Lung microvascular endothelial cell (primary cell): ENCODE measurements at regions not wholly inside any gene's neighbourhood (a gene's known extent, or its start where the extent isn't known, plus 50 kb on each side); places are given as distances from the start of the nearest gene placed in this dataset.
"Not testable (repeated sequence)": the region's sequence is repeated elsewhere in the genome, so short reads cannot be mapped to it uniquely, and the experiment has no call there.

ENCODE experiments used
- DNase-seq, 2 donors: peaks; one replicate each; pipeline versions ENCODE4 v3.0.0 to v3.0.0-alpha.2; 2010; ENCODE audit warnings: low read depth in 2 of 2

GRCh38 chr2:95654897-95655296, 63.1 kb downstream of the TRIM43 start:
- not testable (repeated sequence) for DNase-seq

- DNase-seq, result not testable (repeated sequence)
Measured at GRCh38 chr2:95656553-95656952, 64.8 kb downstream of the TRIM43 start.

DNA sequence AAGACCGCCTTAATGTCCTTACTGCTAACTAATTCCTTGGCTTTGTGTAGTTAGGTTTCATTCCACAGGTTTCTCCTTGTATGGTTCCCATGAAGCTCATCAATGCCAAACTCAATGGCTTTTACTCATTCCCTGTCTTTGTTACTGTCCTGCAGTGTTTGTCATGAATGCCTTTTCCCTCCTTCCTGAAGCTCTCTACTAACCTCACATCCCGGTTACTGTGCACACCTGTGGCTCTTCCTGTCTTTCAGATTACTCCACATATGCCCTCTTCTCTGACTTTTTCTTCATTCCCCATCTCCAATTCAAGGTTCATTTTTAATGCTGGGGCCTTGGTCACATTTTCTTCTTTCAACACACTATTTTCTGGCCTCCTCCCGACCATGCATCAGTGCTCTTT, 66.1 kb downstream of the TRIM43 start:
- DNase-seq, result not testable (repeated sequence)

GRCh38 chr2:95660766-95661562, 69.2 kb downstream of the TRIM43 start:
- DNase-seq, result not testable (repeated sequence)

DNA sequence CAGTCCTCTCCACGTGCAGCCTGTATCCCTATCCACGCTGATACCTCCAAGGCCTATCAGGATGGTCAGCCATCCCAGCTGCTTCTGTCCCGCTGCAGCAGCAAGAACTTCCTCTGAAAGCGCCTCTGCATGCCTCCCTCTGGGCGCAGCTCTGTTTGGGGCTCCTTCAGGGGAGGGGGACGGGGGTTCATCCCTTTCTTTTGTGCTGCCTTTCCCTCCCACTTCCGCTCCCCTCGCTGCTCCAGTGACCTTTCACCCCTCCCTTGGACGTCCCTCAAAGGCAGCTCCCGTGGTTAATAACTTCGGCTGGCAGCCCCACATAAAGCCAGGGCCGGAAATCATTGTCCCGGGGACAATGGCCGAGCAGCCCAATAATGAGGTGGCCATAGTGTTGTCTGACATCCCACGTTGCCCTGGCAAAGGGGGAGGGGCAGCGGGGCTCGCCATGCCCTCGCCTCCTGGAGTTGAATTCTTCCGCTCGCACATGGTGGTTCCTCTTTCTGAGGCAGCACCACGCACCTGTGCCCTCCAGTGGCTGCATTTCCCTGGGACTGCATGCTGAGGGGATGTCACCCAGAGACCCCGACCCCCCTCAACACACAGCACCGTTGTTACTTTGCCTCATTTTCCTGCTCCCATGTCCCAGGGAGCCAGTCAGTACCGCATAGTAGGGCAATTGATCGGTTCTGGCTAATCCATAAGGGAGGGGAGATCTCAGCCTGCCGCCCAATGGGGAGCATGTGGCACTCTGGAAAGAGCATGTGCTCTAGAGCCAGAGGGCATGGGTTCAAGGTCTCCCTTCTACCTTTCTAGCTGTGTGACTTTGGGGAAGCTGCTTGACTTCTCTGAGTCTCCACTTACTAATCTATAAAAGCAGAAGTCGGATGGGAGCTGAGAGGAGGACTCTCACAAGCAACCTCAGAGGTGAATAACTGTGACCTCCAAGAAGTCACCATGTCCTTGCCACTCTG, 72.0 kb downstream of the TRIM43 start:
- not testable (repeated sequence) for DNase-seq

DNA sequence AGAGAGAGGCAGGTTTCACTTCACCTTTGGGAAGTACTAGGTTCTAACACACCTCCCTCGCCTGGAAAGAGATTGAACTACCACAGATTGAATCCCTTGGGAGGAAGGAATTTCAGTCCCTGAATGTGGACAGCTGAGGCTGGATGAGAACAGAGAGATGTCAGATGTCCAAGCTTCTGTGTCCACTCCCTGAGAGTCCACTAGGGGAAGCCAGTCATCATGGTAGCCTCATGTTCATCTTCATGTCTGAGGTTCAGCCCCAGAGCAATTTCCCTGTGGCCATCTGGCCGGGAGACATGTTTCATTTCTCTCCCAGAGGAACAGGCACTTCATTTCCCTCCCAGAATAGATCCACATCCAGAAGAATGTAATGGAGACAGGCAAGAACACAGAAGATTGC, 74.8 kb downstream of the TRIM43 start:
- not testable (repeated sequence) for DNase-seq

DNA sequence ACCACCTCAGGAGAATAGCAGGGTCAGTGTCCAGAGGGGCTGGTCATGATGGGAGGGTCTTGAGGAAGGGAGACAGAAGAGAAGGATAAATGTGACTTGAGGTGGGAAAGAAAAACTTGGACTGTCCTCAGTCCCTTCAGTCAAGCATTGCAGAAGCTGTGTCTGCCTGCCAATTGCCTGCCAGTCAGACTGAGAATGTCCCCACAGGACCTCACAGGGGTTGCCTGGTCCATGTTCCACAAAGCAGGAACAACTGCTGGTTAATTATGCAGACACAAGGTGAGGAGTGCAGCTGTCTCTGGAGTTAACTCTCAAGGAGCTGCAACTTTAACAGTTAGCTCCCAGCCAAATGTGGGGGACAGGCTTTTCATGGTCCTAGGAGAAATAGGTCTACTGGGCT, 75.7 kb downstream of the TRIM43 start:
- DNase-seq, result no peak

DNA sequence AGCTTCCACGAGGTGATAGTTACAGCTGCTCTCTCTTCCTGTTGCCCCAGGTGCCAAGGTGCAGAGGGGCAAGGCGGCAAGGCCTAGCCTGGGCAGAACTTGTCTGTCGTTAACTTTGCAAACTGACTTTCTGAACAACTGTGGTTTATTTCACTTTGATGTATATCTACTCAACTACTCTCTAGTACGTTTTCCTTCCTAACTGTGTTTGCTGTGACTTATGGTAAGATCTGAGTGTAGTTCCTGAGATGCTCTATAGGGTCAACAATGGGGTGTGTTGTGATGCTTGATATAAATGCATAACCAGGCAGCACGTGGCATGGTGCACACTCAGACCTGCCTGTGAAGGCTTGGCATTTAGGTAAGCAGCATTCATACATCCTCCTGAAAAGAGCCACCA, 77.1 kb downstream of the TRIM43 start:
- DNase-seq, result not testable (repeated sequence)

GRCh38 chr2:95669441-95669991, 77.7 kb downstream of the TRIM43 start:
- DNase-seq, result no peak

DNA sequence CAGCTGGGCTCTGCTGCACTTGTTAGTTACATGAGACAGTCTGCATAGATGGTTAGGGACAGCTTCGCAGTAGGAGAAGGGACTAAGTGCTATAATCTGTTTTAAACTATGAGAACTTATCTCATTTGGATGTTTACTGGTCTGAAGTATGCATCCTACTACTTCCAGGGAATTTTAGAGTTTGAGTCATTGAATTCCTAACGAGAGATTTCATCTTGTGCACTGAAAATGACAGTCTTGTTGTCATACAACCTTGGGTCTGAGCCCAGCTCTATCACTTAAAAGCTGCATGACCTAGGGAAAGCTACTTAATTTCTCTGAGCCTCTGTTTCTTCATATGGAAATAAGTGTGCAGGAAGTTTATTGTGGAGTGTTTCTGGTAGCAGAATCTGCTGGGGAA, 78.4 kb downstream of the TRIM43 start:
- DNase-seq, result no peak

DNA sequence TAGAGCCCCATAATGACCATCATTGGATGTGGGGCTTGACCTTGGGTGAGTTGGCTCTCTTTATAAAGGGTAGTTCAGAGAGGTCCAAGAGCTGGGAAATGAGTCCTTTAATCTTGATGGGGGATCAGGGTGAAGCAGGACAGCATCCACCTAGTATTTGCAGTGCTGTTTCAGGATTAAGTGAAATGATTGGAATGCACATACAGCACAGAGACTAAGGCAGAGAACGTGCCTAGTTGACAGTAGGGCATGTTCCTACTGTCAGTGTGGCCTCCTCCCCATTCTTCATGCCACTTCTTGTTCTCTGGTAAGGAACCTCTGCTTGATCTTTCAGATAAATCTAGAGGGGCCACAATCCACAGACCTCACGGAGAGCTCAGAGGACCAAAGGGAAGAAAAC, 78.9 kb downstream of the TRIM43 start:
- no peak for DNase-seq

DNA sequence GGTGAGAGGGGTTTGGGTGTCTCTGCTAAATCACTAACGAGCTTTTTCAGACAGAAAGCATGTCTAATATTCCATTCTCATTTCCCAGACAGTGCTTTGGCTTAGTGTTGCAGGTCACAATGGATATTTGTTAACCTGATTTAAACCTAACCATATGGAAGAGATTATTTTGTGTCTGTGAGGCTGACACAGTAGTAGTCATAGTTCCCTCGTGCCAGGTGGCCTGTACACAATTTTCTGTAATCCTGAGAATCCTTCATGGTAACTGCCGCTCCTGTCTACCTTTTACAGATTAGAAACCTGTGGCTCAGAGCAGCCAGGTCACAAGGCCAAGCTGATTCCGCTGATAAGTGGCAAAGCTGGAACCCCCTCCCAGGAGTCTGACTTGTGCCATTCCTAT, 79.4 kb downstream of the TRIM43 start:
- DNase-seq, result not testable (repeated sequence)

GRCh38 chr2:95671992-95672391, 80.2 kb downstream of the TRIM43 start:
- DNase-seq, result not testable (repeated sequence)

GRCh38 chr2:95672500-95672899, 80.7 kb downstream of the TRIM43 start:
- not testable (repeated sequence) for DNase-seq

- no peak for DNase-seq
Measured at GRCh38 chr2:95674186-95674585, 82.4 kb downstream of the TRIM43 start.

GRCh38 chr2:95676573-95676972, 84.8 kb downstream of the TRIM43 start:
- DNase-seq, result not testable (repeated sequence)

GRCh38 chr2:95677346-95677745, 85.5 kb downstream of the TRIM43 start:
- DNase-seq, result no peak

- not testable (repeated sequence) for DNase-seq
Measured at GRCh38 chr2:95677833-95678232, 86.0 kb downstream of the TRIM43 start.

DNA sequence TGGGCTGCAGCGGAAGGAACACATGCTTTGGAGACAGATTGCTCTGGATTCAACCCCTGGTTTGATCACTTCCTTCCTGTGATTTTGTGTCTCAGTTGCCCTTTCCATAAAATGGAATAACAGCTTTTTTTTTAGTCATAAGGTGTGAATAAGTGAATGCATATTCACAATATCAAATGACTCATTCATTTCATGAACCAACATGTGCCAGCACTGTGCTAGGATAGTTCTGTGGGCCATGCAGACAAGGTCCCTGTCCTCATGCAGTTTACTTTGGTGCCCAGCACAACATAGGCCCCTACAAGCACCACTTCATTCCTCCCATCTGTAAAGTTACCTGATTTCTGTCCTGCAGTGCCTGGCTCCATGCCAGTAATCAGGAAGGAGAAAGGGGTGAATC, 89.4 kb downstream of the TRIM43 start:
- peak in 1 of 2 donors; percentile 2 for DNase-seq

- not testable (repeated sequence) for DNase-seq
Measured at GRCh38 chr2:95681589-95682081, 89.8 kb downstream of the TRIM43 start.

- DNase-seq, result not testable (repeated sequence)
Measured at GRCh38 chr2:95682889-95683517, 91.2 kb downstream of the TRIM43 start.
